ENCODE measurements at regions not wholly inside any gene's neighbourhood (a gene's known extent, or its start where the extent isn't known, plus 50 kb on each side); places are given as distances from the start of the nearest gene placed in this dataset.

- no peaks in the 10 kb centered on the region for H3K27me3 ChIP-seq (ENCODE audit: insufficient read depth, low read length)
- no peak overlapping the region for H3K27ac ChIP-seq (ENCODE audit: low read depth, low read length)
- Mint-ChIP-seq H3K27me3 (no peaks in the 10 kb centered on the region), H3K36me3 (no peaks in the 10 kb centered on the region), H3K4me1 (no peaks in the 10 kb centered on the region), H3K4me3 (no peak overlapping the region), H3K9me3 (no peaks in the 10 kb centered on the region), H3K27ac (no peak overlapping the region)
- intact Hi-C loops (cut with micrococcal nuclease), result no loop called here
- H3K36me3 ChIP-seq (ENCODE audit: insufficient read depth, low read length), result no peaks in the 10 kb centered on the region
- ChIA-PET POLR2A (ENCODE audit: partially characterized antibody) (no interaction called here), CTCF (ENCODE audit: partially characterized antibody) (no interaction called here)
- no peak for DNase-seq
- H3K9me3 ChIP-seq (ENCODE audit: control insufficient read depth in 1 of 2, low read length in 2 of 2), result no peaks in the 10 kb centered on the region
- no peaks in the 10 kb centered on the region for H3K4me1 ChIP-seq (ENCODE audit: insufficient read depth, low read length)
- H3K4me3 ChIP-seq (ENCODE audit: low read length in 2 of 2), result no peak overlapping the region
These were observed 138.5 kb upstream of the PMEPA1 start for GRCh38 chr20:57848282-57848681.

GRCh38 chr20:57847104-57847503, 137.3 kb upstream of the PMEPA1 start:
- Histone ChIP-seq H3K4me1 (ENCODE audit: insufficient read depth, low read length) (no peaks in the 10 kb centered on the region), H3K4me3 (ENCODE audit: low read length in 2 of 2) (no peak overlapping the region), H3K27ac (ENCODE audit: low read depth, low read length) (no peak overlapping the region), H3K36me3 (ENCODE audit: insufficient read depth, low read length) (no peaks in the 10 kb centered on the region), H3K27me3 (ENCODE audit: insufficient read depth, low read length) (no peaks in the 10 kb centered on the region), H3K9me3 (ENCODE audit: control insufficient read depth in 1 of 2, low read length in 2 of 2) (no peaks in the 10 kb centered on the region)
- ChIA-PET CTCF (ENCODE audit: partially characterized antibody) (no interaction called here), POLR2A (ENCODE audit: partially characterized antibody) (no interaction called here)
- no peaks in the 10 kb centered on the region for H3K9me3 Mint-ChIP-seq
- no peak overlapping the region for H3K27ac Mint-ChIP-seq
- no peak overlapping the region for H3K4me3 Mint-ChIP-seq
- no peak for DNase-seq
- intact Hi-C loops (cut with micrococcal nuclease), result no loop called here
- no peaks in the 10 kb centered on the region for H3K27me3 Mint-ChIP-seq
- H3K36me3 Mint-ChIP-seq, result no peaks in the 10 kb centered on the region
- H3K4me1 Mint-ChIP-seq, result no peaks in the 10 kb centered on the region

GRCh38 chr20:57844626-57845596, 135.1 kb upstream of the PMEPA1 start:
- no peaks in the 10 kb centered on the region for H3K9me3 Mint-ChIP-seq
- H3K36me3 ChIP-seq (ENCODE audit: insufficient read depth, low read length), result no peaks in the 10 kb centered on the region
- no peak for DNase-seq
- H3K27ac ChIP-seq (ENCODE audit: low read depth, low read length), result no peak overlapping the region
- no peaks in the 10 kb centered on the region for H3K4me1 ChIP-seq (ENCODE audit: insufficient read depth, low read length)
- H3K27ac Mint-ChIP-seq, result peak overlapping the region in 1 of 7 donors; percentile 56
- ChIA-PET CTCF (ENCODE audit: partially characterized antibody) (no interaction called here), POLR2A (ENCODE audit: partially characterized antibody) (no interaction called here)
- no peak overlapping the region for H3K4me3 ChIP-seq (ENCODE audit: low read length in 2 of 2)
- intact Hi-C loops (cut with micrococcal nuclease), result no loop called here
- H3K27me3 Mint-ChIP-seq, result no peaks in the 10 kb centered on the region
- H3K9me3 ChIP-seq (ENCODE audit: control insufficient read depth in 1 of 2, low read length in 2 of 2), result no peaks in the 10 kb centered on the region
- H3K27me3 ChIP-seq (ENCODE audit: insufficient read depth, low read length), result no peaks in the 10 kb centered on the region
- H3K36me3 Mint-ChIP-seq, result no peaks in the 10 kb centered on the region
- H3K4me1 Mint-ChIP-seq, result no peaks in the 10 kb centered on the region
- no peak overlapping the region for H3K4me3 Mint-ChIP-seq

- intact Hi-C loops (cut with micrococcal nuclease), result no loop called here
- Mint-ChIP-seq H3K4me1 (no peaks in the 10 kb centered on the region), H3K9me3 (no peaks in the 10 kb centered on the region), H3K27me3 (no peaks in the 10 kb centered on the region), H3K27ac (peak overlapping the region in 1 of 7 donors; percentile 56), H3K4me3 (no peak overlapping the region), H3K36me3 (no peaks in the 10 kb centered on the region)
- no peaks in the 10 kb centered on the region for H3K9me3 ChIP-seq (ENCODE audit: control insufficient read depth in 1 of 2, low read length in 2 of 2)
- ChIA-PET CTCF (ENCODE audit: partially characterized antibody) (no interaction called here), POLR2A (ENCODE audit: partially characterized antibody) (no interaction called here)
- H3K36me3 ChIP-seq (ENCODE audit: insufficient read depth, low read length), result no peaks in the 10 kb centered on the region
- no peaks in the 10 kb centered on the region for H3K27me3 ChIP-seq (ENCODE audit: insufficient read depth, low read length)
- no peak overlapping the region for H3K4me3 ChIP-seq (ENCODE audit: low read length in 2 of 2)
- H3K27ac ChIP-seq (ENCODE audit: low read depth, low read length), result no peak overlapping the region
- H3K4me1 ChIP-seq (ENCODE audit: insufficient read depth, low read length), result no peaks in the 10 kb centered on the region
- DNase-seq, result no peak
These were observed 134.3 kb upstream of the PMEPA1 start for GRCh38 chr20:57843941-57844625.

GRCh38 chr20:57842720-57843119, 132.9 kb upstream of the PMEPA1 start:
- H3K27me3 ChIP-seq (ENCODE audit: insufficient read depth, low read length), result no peaks in the 10 kb centered on the region

GRCh38 chr20:57841297-57841866, 131.6 kb upstream of the PMEPA1 start:
- Mint-ChIP-seq H3K27ac (no peak overlapping the region), H3K4me1 (no peaks in the 10 kb centered on the region), H3K27me3 (no peaks in the 10 kb centered on the region), H3K4me3 (no peak overlapping the region), H3K36me3 (no peaks in the 10 kb centered on the region), H3K9me3 (no peaks in the 10 kb centered on the region)
- Histone ChIP-seq H3K4me1 (ENCODE audit: insufficient read depth, low read length) (no peaks in the 10 kb centered on the region), H3K4me3 (ENCODE audit: low read length in 2 of 2) (no peak overlapping the region), H3K27me3 (ENCODE audit: insufficient read depth, low read length) (no peaks in the 10 kb centered on the region), H3K36me3 (ENCODE audit: insufficient read depth, low read length) (no peaks in the 10 kb centered on the region), H3K27ac (ENCODE audit: low read depth, low read length) (no peak overlapping the region), H3K9me3 (ENCODE audit: control insufficient read depth in 1 of 2, low read length in 2 of 2) (no peaks in the 10 kb centered on the region)
- CTCF ChIA-PET (ENCODE audit: partially characterized antibody), result no interaction called here
- POLR2A ChIA-PET (ENCODE audit: partially characterized antibody), result no interaction called here
- DNase-seq, result no peak
- intact Hi-C loops (cut with micrococcal nuclease), result no loop called here

More at GRCh38 chr20:57842720-57843119, 132.9 kb upstream of the PMEPA1 start:
- Mint-ChIP-seq H3K9me3 (no peaks in the 10 kb centered on the region), H3K36me3 (no peaks in the 10 kb centered on the region), H3K27ac (no peak overlapping the region), H3K27me3 (no peaks in the 10 kb centered on the region), H3K4me3 (no peak overlapping the region), H3K4me1 (no peaks in the 10 kb centered on the region)
- no peaks in the 10 kb centered on the region for H3K4me1 ChIP-seq (ENCODE audit: insufficient read depth, low read length)
- H3K36me3 ChIP-seq (ENCODE audit: insufficient read depth, low read length), result no peaks in the 10 kb centered on the region
- no peaks in the 10 kb centered on the region for H3K9me3 ChIP-seq (ENCODE audit: control insufficient read depth in 1 of 2, low read length in 2 of 2)
- CTCF ChIA-PET (ENCODE audit: partially characterized antibody), result no interaction called here
- intact Hi-C loops (cut with micrococcal nuclease), result no loop called here
- H3K4me3 ChIP-seq (ENCODE audit: low read length in 2 of 2), result no peak overlapping the region
- H3K27ac ChIP-seq (ENCODE audit: low read depth, low read length), result no peak overlapping the region
- DNase-seq, result no peak
- POLR2A ChIA-PET (ENCODE audit: partially characterized antibody), result no interaction called here

- Mint-ChIP-seq H3K4me3 (no peak overlapping the region), H3K4me1 (no peaks in the 10 kb centered on the region), H3K27me3 (no peaks in the 10 kb centered on the region), H3K27ac (no peak overlapping the region), H3K36me3 (no peaks in the 10 kb centered on the region), H3K9me3 (no peaks in the 10 kb centered on the region)
- Histone ChIP-seq H3K27me3 (ENCODE audit: insufficient read depth, low read length) (no peaks in the 10 kb centered on the region), H3K9me3 (ENCODE audit: control insufficient read depth in 1 of 2, low read length in 2 of 2) (no peaks in the 10 kb centered on the region), H3K4me1 (ENCODE audit: insufficient read depth, low read length) (no peaks in the 10 kb centered on the region), H3K4me3 (ENCODE audit: low read length in 2 of 2) (no peak overlapping the region), H3K36me3 (ENCODE audit: insufficient read depth, low read length) (no peaks in the 10 kb centered on the region), H3K27ac (ENCODE audit: low read depth, low read length) (no peak overlapping the region)
- ChIA-PET CTCF (ENCODE audit: partially characterized antibody) (no interaction called here), POLR2A (ENCODE audit: partially characterized antibody) (no interaction called here)
- no peak for DNase-seq
- intact Hi-C loops (cut with micrococcal nuclease), result no loop called here
These were observed 130.9 kb upstream of the PMEPA1 start for GRCh38 chr20:57840504-57841296.
